ENCODE measurements at regions not wholly inside any gene's neighbourhood (a gene's known extent, or its start where the extent isn't known, plus 50 kb on each side); places are given as distances from the start of the nearest gene placed in this dataset.

GRCh38 chr6:150764334-150765066 is 101.0 kb upstream of the MTHFD1L start:
- Histone ChIP-seq H3K9me3 (no peaks in the 10 kb centered on the region), H3K27ac (no peak overlapping the region), H3K36me3 (no peaks in the 10 kb centered on the region), H3K4me3 (no peak overlapping the region), H3K4me1 (ENCODE audit: insufficient read depth) (peaks cover 7% of the 10 kb centered on the region), H3K27me3 (no peaks in the 10 kb centered on the region)
- intact Hi-C loops (cut with DNase I), result no loop called here
- DNase-seq, result no peak
- TF ChIP-seq EP300 (IDR thresholded peaks at IDR 0.05) (no peak), POLR2A (IDR thresholded peaks at IDR 0.05) (no peak), CTCF (IDR thresholded peaks at IDR 0.05) (no peak)
- WGBS, 3 donors, result 68 to 72% (median 70%) methylated on average over 10 of the region's 10 CpGs

DNA sequence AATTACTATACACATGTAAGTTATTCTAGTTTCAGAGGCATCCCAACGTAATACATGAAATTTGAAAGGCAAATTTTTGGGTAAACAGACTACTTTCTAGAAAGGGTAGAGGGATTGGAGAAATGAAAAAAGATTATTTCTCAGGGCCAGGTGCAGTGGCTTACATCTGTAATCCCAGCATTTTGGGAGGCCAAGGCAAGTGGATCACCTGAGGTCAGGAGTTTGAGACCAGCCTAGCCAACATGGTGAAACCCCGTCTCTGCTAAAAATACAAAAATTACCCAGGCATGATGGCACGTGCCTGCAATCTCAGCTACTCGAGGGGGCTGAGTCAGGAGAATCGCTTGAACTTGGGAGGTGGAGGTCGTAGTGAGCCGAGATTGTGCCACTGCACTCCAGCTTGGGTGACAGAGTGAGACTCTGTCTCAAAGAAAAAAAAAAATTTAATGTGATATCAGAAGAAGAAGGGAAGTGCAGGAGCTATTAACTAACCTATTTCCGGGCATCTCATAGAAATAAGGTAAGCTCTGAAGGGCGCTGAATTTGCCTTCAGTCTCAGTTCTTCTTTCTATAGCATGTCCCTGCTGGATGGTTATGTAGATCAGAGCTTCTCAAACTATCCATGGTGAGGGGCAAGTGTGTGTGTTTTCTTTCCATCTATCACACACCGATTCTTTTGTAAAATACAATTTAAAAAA is 100.3 kb upstream of the MTHFD1L start:
- DNase-seq, result no peak
- 64 to 74% (median 64%) methylated on average over 10 of the region's 10 CpGs for WGBS, 3 donors
- intact Hi-C loops (cut with DNase I), result no loop called here

GRCh38 chr6:150766201-150766997 is 99.1 kb upstream of the MTHFD1L start:
- H3K4me1 ChIP-seq (ENCODE audit: insufficient read depth), result peaks cover 5% of the 10 kb centered on the region
- no peak overlapping the region for H3K27ac ChIP-seq
- no peak overlapping the region for H3K4me3 ChIP-seq
- no peak for TF ChIP-seq POLR2A (IDR thresholded peaks at IDR 0.05)
- no peak for TF ChIP-seq EP300 (IDR thresholded peaks at IDR 0.05)
- TF ChIP-seq CTCF (IDR thresholded peaks at IDR 0.05), result no peak
- DNase-seq, result peak; percentile 20 to 76 (median 61)
- no peaks in the 10 kb centered on the region for H3K36me3 ChIP-seq
- intact Hi-C loops (cut with DNase I), result no loop called here
- WGBS, 3 donors, result 18 to 34% (median 21%) methylated on average over 7 of the region's 7 CpGs
- no peaks in the 10 kb centered on the region for H3K27me3 ChIP-seq
- no peaks in the 10 kb centered on the region for H3K9me3 ChIP-seq

More for the DNA sequence above, 100.3 kb upstream of the MTHFD1L start:
- Histone ChIP-seq H3K4me1 (ENCODE audit: insufficient read depth) (peaks cover 7% of the 10 kb centered on the region), H3K27me3 (no peaks in the 10 kb centered on the region), H3K27ac (no peak overlapping the region), H3K9me3 (no peaks in the 10 kb centered on the region), H3K4me3 (no peak overlapping the region), H3K36me3 (no peaks in the 10 kb centered on the region)
- TF ChIP-seq POLR2A (IDR thresholded peaks at IDR 0.05), result no peak
- no peak for TF ChIP-seq CTCF (IDR thresholded peaks at IDR 0.05)
- TF ChIP-seq EP300 (IDR thresholded peaks at IDR 0.05), result no peak

DNA sequence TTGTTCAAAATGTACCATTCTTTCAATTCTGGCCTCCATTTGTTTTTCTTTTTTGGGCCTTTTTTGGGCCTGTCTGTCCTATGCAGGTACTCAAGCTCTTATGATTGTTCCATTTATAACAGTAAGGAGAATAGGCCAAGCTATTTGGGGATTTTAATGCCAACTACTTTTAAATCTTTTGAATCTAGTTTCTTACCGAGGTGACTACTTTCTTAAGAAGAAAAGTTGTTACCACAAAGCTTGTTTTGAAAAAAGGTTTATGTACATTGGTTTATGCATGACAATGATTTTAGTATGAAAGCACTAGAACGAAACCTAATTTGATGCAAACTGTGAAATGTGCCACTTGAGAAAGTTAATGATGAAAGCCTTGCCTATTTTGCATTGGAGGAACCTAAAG is 98.3 kb upstream of the MTHFD1L start:
- Histone ChIP-seq H3K9me3 (no peaks in the 10 kb centered on the region), H3K4me3 (no peak overlapping the region), H3K36me3 (no peaks in the 10 kb centered on the region), H3K4me1 (ENCODE audit: insufficient read depth) (peaks cover 5% of the 10 kb centered on the region), H3K27ac (no peak overlapping the region), H3K27me3 (no peaks in the 10 kb centered on the region)
- DNase-seq, result no peak
- intact Hi-C loops (cut with DNase I), result no loop called here
- WGBS, 3 donors, result 44 to 56% (median 45%) methylated on average over 2 of the region's 2 CpGs
- TF ChIP-seq EP300 (IDR thresholded peaks at IDR 0.05), result no peak
- no peak for TF ChIP-seq POLR2A (IDR thresholded peaks at IDR 0.05)
- no peak for TF ChIP-seq CTCF (IDR thresholded peaks at IDR 0.05)
